Gastrocnemius medialis (tissue), 4 donors: ENCODE measurements at regions not wholly inside any gene's neighbourhood (a gene's known extent, or its start where the extent isn't known, plus 50 kb on each side); places are given as distances from the start of the nearest gene placed in this dataset.
"Not testable (repeated sequence)": the region's sequence is repeated elsewhere in the genome, so short reads cannot be mapped to it uniquely, and the experiment has no call there.

ENCODE experiments used
- ATAC-seq, 2 donors: fragments of 150-250 bp; one replicate each; pipeline ENCODE4 v1.9.1; 2016
- DNase-seq, 2 donors: peaks; one replicate each; pipeline ENCODE4 v3.0.0-alpha.2; 2019
- H3K27ac ChIP-seq, 4 donors: fragments of 200-600 bp; sonication (generic); 1 replicate in 1 of 4; 2 replicates in 3 of 4; pipeline ENCODE4 v1.5.1; 2016 to 2018; ENCODE audit warnings: mild to moderate bottlenecking in 2 of 4, moderate library complexity in 1 of 4
- H3K27me3 ChIP-seq, 3 donors: fragments of 200-600 bp; sonication (generic) in 2 of 3; 1 replicate in 1 of 3; 2 replicates in 2 of 3; pipeline versions ENCODE4 v1.5.1 to v1.6.0; 2016 to 2019; ENCODE audit warnings: mild to moderate bottlenecking in 1 of 3, moderate library complexity in 1 of 3
- H3K36me3 ChIP-seq, 2 donors: fragments of 200-600 bp; sonication (generic) in 1 of 2; one replicate each; pipeline ENCODE4 v1.5.1; 2017 to 2018
- H3K4me1 ChIP-seq, 2 donors: fragments of 200-600 bp; sonication (generic) in 1 of 2; one replicate each; pipeline ENCODE4 v1.5.1; 2016 to 2017; ENCODE audit warnings: mild to moderate bottlenecking in 2 of 2
- H3K4me3 ChIP-seq, 4 donors: fragments of 200-600 bp; sonication (generic) in 3 of 4; 1 replicate in 1 of 4; 2 replicates in 3 of 4; pipeline ENCODE4 v1.5.1; 2016 to 2019; ENCODE audit warnings: mild to moderate bottlenecking in 2 of 4
- H3K9me3 ChIP-seq, 3 donors: fragments of 200-600 bp; sonication (generic) in 2 of 3; 1 replicate in 1 of 3; 2 replicates in 2 of 3; pipeline ENCODE4 v1.5.1; 2016 to 2019
- POLR2A ChIP-seq, 2 donors: fragments of 450-650 bp; IDR thresholded peaks; one replicate each; pipeline ENCODE4 v1.6.1; 2017; ENCODE audit warnings: antibody characterized with exemption in 2 of 2, mild to moderate bottlenecking in 2 of 2, moderate library complexity in 2 of 2
- in situ Hi-C, 4 donors: fragments of 200-750 bp; cut with MboI; loops; one replicate each; pipeline versions ENCODE4 v1.15.0 to v1.8.0; 2017; ENCODE audit warnings: low sequenced_read_pairs in 4 of 4
- intact Hi-C: fragments of 100-400 bp; cut with DNase I; formaldehyde crosslinking; loops from one replicate; pipeline ENCODE4 v1.15.1; 2023; ENCODE audit warnings: low total_unique reads
- TF ChIP-seq, protein P1 (sequence below), 5 experiments: fragments of 450-650 bp in 3 of 5; fragments of 200-600 bp in 2 of 5; sonication (generic) in 2 of 5; IDR thresholded peaks in 4 of 5; conservative IDR thresholded peaks in 1 of 5; 1 replicate in 4 of 5; 2 replicates in 1 of 5; pipeline ENCODE4 v1.5.1; 2016 to 2019; ENCODE audit warnings: antibody characterized with exemption in 5 of 5, mild to moderate bottlenecking in 3 of 5, moderate library complexity in 3 of 5

DNA sequence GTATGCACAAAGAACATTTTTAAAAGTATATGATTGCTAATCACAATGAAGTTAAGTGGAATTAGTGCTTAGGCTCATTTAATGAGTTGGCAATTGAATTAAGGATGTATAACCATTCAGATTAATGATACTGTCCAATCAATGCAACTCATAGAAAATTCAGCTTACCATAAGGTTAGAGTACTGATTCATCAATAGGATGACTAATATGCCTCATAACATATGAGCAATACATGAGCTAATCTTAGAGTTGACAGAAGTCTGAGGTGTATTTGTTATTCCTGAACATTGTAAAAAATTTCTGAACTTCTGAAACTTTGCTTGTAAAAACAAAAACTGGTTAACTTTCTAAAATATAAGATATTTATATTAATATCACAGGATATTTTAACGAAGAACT lies 118.3 kb upstream of the NETO1 start:
- intact Hi-C loops (no loop called here), in situ Hi-C loops (no loop called here)
- H3K9me3 ChIP-seq: no peaks in the 10 kb centered on the region
- ATAC-seq: no peak
- no peaks in the 10 kb centered on the region for H3K36me3 ChIP-seq
- H3K27ac ChIP-seq: no peak overlapping the region
- H3K4me1 ChIP-seq: no peaks in the 10 kb centered on the region
- no peak for DNase-seq
- H3K27me3 ChIP-seq: no peaks in the 10 kb centered on the region
- no peak for TF ChIP-seq POLR2A (IDR thresholded peaks at IDR 0.05)
- TF ChIP-seq, protein P1, sequence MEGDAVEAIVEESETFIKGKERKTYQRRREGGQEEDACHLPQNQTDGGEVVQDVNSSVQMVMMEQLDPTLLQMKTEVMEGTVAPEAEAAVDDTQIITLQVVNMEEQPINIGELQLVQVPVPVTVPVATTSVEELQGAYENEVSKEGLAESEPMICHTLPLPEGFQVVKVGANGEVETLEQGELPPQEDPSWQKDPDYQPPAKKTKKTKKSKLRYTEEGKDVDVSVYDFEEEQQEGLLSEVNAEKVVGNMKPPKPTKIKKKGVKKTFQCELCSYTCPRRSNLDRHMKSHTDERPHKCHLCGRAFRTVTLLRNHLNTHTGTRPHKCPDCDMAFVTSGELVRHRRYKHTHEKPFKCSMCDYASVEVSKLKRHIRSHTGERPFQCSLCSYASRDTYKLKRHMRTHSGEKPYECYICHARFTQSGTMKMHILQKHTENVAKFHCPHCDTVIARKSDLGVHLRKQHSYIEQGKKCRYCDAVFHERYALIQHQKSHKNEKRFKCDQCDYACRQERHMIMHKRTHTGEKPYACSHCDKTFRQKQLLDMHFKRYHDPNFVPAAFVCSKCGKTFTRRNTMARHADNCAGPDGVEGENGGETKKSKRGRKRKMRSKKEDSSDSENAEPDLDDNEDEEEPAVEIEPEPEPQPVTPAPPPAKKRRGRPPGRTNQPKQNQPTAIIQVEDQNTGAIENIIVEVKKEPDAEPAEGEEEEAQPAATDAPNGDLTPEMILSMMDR (IDR thresholded peaks at IDR 0.05 in 4 of 5, conservative IDR thresholded peaks at IDR 0.05 in 1 of 5): no peak
- no peak overlapping the region for H3K4me3 ChIP-seq

- Histone ChIP-seq H3K27ac (no peak overlapping the region), H3K9me3 (no peaks in the 10 kb centered on the region), H3K36me3 (no peaks in the 10 kb centered on the region), H3K27me3 (no peaks in the 10 kb centered on the region), H3K4me3 (no peak overlapping the region), H3K4me1 (no peaks in the 10 kb centered on the region)
- TF ChIP-seq, protein P1 (IDR thresholded peaks at IDR 0.05 in 4 of 5, conservative IDR thresholded peaks at IDR 0.05 in 1 of 5): no peak
- TF ChIP-seq POLR2A (IDR thresholded peaks at IDR 0.05): no peak
- intact Hi-C loops (no loop called here), in situ Hi-C loops (no loop called here)
- DNase-seq (no peak), ATAC-seq (no peak)
Measured at GRCh38 chr18:72985686-72986085, 117.9 kb upstream of the NETO1 start.

DNA sequence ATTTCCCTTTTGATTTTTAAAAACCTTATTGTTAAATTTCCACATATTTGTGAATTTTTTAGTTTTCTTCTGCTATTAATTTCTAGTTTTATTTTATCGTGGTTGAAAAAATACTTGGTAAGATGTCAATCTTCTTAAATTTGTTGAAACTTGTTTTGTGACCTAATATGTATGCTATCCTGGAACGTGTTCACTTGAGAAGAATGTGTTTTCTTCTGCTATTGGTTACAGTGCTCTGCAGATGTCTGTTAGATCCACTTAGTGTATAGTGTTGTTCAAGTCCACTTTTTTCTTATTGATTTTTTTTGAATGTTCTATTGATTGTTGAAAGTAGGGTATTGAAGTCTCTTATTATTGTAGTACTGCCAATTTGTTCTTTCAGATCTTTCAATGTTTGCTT lies 116.5 kb upstream of the NETO1 start:
- H3K27ac ChIP-seq: no peak overlapping the region
- no peaks in the 10 kb centered on the region for H3K36me3 ChIP-seq
- in situ Hi-C loops (no loop called here), intact Hi-C loops (no loop called here)
- H3K4me3 ChIP-seq: no peak overlapping the region
- no peaks in the 10 kb centered on the region for H3K4me1 ChIP-seq
- no peak for TF ChIP-seq POLR2A (IDR thresholded peaks at IDR 0.05)
- TF ChIP-seq, protein P1 (IDR thresholded peaks at IDR 0.05 in 4 of 5, conservative IDR thresholded peaks at IDR 0.05 in 1 of 5): no peak
- H3K27me3 ChIP-seq: no peaks in the 10 kb centered on the region
- H3K9me3 ChIP-seq: no peaks in the 10 kb centered on the region
- DNase-seq (no peak), ATAC-seq (no peak)

DNA sequence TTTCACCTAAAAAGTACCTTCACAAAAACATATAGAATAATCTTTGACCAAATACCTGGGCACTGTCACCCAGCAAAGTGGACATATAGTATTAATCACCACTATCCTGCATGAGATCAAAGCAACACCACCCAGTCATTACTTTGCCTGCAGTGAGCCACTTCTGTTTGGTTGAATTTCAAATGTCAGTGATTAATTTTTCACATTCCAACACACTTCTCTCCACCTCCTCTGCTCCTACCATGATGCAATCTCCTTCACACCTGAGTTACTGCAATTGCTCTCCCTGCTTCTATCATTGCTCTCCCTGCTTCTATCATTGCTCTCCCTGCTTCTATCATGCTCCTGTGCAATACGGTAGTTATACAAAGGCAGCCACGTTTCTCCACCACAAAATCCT lies 106.1 kb upstream of the NETO1 start:
- Histone ChIP-seq H3K9me3 (no peaks in the 10 kb centered on the region), H3K27me3 (no peaks in the 10 kb centered on the region), H3K4me3 (no peak overlapping the region), H3K36me3 (no peaks in the 10 kb centered on the region), H3K27ac (no peak overlapping the region), H3K4me1 (no peaks in the 10 kb centered on the region)
- TF ChIP-seq, protein P1 (IDR thresholded peaks at IDR 0.05 in 4 of 5, conservative IDR thresholded peaks at IDR 0.05 in 1 of 5): no peak
- ATAC-seq: no peak
- DNase-seq: no peak
- in situ Hi-C loops: no loop called here
- intact Hi-C loops: no loop called here

- ATAC-seq (no peak), DNase-seq (no peak)
- H3K4me1 ChIP-seq: no peaks in the 10 kb centered on the region
- no peaks in the 10 kb centered on the region for H3K9me3 ChIP-seq
- intact Hi-C loops: no loop called here
- TF ChIP-seq POLR2A (IDR thresholded peaks at IDR 0.05): no peak
- TF ChIP-seq, protein P1 (IDR thresholded peaks at IDR 0.05 in 4 of 5, conservative IDR thresholded peaks at IDR 0.05 in 1 of 5): no peak
- no peak overlapping the region for H3K27ac ChIP-seq
- H3K27me3 ChIP-seq: no peaks in the 10 kb centered on the region
- in situ Hi-C loops: no loop called here
- no peak overlapping the region for H3K4me3 ChIP-seq
- H3K36me3 ChIP-seq: no peaks in the 10 kb centered on the region
Measured at GRCh38 chr18:72965616-72966015, 97.8 kb upstream of the NETO1 start.

GRCh38 chr18:72958195-72958594 lies 90.4 kb upstream of the NETO1 start:
- H3K4me3 ChIP-seq, H3K9me3 ChIP-seq, ATAC-seq, H3K36me3 ChIP-seq, intact Hi-C loops, H3K27ac ChIP-seq, H3K27me3 ChIP-seq, H3K4me1 ChIP-seq, DNase-seq, in situ Hi-C loops: not testable (repeated sequence)
